SH-SY5Y (cell line): ENCODE measurements at regions not wholly inside any gene's neighbourhood (a gene's known extent, or its start where the extent isn't known, plus 50 kb on each side); places are given as distances from the start of the nearest gene placed in this dataset.

ENCODE experiments used
- GATA2 ChIP-seq: IDR thresholded peaks from 2 replicates; pipeline ENCODE4 v1.6.1; 2011; ENCODE audit warnings: mild to moderate bottlenecking, low read depth, low read length
- GATA3 ChIP-seq: IDR thresholded peaks from 2 replicates; pipeline ENCODE4 v1.6.1; 2011; ENCODE audit warnings: low read depth, mild to moderate bottlenecking, low read length, moderate library complexity

GRCh38 chr9:13586587-13587374 lies 307.3 kb upstream of the MPDZ start:
- TF ChIP-seq GATA3 (no peak), GATA2 (no peak)

DNA sequence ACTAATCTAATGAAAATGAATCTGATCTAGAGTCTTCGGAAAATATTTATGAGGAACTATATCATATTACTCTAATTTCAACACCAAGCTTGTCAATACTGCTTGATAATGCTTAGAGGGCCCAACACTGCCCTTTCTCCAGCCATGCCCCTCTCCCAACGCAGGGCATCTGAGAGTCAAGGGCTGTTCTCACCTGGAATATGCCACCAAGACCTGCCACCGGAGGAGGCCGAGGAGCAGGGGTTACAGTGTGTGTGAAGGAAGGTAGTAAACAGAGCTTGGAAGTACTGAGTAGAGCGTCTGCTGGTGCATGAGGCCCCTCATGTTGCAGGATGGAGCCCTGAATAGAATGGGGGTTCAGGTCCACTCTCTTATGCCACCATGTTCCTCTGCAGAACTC lies 301.3 kb upstream of the MPDZ start:
- no peak for TF ChIP-seq GATA2
- TF ChIP-seq GATA3 = no peak

DNA sequence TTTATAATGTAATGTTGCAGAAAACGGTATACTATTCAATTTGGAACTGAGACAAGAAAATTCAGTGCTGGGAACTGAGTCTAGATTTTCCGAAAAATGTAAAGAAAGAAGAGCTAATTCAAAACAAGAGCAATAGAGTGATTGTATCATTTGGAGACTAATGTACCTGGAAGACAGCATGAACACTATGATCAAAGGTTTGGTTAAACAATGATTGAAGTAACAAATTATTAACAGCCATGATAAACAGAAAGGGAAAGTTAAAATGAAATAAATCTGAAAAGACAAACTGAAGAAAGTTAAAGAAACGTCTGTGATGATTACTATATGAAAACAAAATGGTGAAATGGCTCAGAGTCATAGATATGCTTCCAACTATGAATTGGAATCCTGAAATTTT lies 300.6 kb upstream of the MPDZ start:
- TF ChIP-seq GATA3 = no peak
- TF ChIP-seq GATA2 = no peak

- TF ChIP-seq GATA3 = no peak
- TF ChIP-seq GATA2 = no peak
These were observed 296.6 kb upstream of the MPDZ start for GRCh38 chr9:13576101-13576500.

DNA sequence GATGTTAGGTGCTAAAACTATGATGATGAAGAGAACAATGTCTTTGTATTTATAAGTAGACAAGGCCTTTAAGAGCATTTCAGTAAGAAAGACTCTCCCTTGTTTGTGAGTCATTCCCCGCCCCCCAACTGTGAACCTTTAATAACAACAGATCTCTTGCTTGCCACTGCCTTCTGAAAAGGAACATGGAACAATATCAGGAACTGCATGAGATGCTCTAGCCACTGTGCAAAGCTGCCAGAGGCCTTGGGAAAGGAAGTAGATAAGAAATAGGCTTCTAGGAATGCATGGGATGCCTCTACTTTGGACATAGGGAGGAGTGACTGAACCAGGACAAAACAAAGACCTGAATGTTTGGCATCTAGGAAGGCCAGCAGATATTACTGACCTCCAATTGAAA lies 296.1 kb upstream of the MPDZ start:
- TF ChIP-seq GATA2 = no peak
- no peak for TF ChIP-seq GATA3

GRCh38 chr9:13570068-13570974 lies 290.8 kb upstream of the MPDZ start:
- no peak for TF ChIP-seq GATA3
- TF ChIP-seq GATA2 = no peak

- TF ChIP-seq GATA2 (no peak), GATA3 (no peak)
These were observed 290.1 kb upstream of the MPDZ start for GRCh38 chr9:13569602-13570067.

GRCh38 chr9:13568841-13569601 lies 289.5 kb upstream of the MPDZ start:
- no peak for TF ChIP-seq GATA2
- no peak for TF ChIP-seq GATA3

GRCh38 chr9:13568405-13568804 lies 288.9 kb upstream of the MPDZ start:
- TF ChIP-seq GATA2 (no peak), GATA3 (no peak)

- no peak for TF ChIP-seq GATA3
- TF ChIP-seq GATA2 = no peak
These were observed 288.3 kb upstream of the MPDZ start for GRCh38 chr9:13567833-13568232.

DNA sequence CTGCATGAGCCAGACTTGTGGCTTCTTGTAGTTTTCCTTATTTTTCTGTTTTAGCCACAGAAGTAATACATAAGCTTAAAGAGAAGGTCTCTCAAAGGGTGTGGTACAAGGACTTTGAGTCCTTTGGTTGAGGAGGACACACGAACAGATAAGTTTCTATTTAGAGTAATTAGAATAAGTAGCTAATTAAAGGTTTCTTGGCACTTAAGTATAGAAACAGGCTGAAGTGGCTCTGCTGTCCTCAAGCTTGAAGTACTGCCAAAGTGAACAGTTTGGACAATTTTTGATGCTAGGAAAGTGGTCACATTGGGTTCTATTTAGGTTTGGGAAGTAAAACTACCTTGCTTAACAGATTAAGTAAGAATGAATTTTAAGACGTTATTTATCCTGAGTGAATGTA lies 278.3 kb upstream of the MPDZ start:
- TF ChIP-seq GATA2 (no peak), GATA3 (no peak)

- no peak for TF ChIP-seq GATA2
These were observed 277.2 kb upstream of the MPDZ start for GRCh38 chr9:13556656-13557055.

GRCh38 chr9:13555989-13556500 lies 276.6 kb upstream of the MPDZ start:
- TF ChIP-seq GATA3 (no peak), GATA2 (no peak)

- TF ChIP-seq GATA3 (no peak), GATA2 (no peak)
These were observed 276.0 kb upstream of the MPDZ start for GRCh38 chr9:13555516-13555915.
